ENCODE measurements at regions not wholly inside any gene's neighbourhood (a gene's known extent, or its start where the extent isn't known, plus 50 kb on each side); places are given as distances from the start of the nearest gene placed in this dataset.
A peak's percentile ranks its signal among the peaks of the same experiment; 100 is the strongest.

DNA sequence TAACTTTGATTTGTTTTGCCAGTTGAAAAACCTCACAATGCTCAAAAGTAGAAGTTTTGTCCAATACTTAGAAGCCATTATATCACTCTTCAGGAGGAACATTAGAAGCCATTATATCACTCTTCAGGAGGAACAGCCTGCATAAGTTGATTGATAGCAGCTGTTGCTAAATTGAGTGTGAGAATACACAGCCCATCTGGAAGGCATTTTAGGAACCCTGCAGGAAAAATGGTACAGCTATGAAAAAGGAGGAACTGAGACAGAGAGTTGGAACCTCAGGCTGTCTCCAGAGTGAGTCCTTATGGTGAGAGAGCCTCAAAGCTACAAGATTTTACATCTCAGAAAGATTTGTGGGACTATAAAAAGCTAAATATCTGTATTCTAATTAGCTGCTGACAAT lies 207.0 kb downstream of the MYRFL start:
- no peak for DNase-seq
- Histone ChIP-seq H3K27me3 (no peaks in the 10 kb centered on the region), H3K4me1 (no peaks in the 10 kb centered on the region), H3K9ac (ENCODE audit: low read depth in 2 of 2, low read length in 2 of 2) (no peak overlapping the region), H3K27ac (no peak overlapping the region), H3K4me3 (no peak overlapping the region), H3K9me3 (no peaks in the 10 kb centered on the region), H3K36me3 (no peaks in the 10 kb centered on the region)
- intact Hi-C loops (cut with DNase I): no loop called here
- TF ChIP-seq, protein P1, sequence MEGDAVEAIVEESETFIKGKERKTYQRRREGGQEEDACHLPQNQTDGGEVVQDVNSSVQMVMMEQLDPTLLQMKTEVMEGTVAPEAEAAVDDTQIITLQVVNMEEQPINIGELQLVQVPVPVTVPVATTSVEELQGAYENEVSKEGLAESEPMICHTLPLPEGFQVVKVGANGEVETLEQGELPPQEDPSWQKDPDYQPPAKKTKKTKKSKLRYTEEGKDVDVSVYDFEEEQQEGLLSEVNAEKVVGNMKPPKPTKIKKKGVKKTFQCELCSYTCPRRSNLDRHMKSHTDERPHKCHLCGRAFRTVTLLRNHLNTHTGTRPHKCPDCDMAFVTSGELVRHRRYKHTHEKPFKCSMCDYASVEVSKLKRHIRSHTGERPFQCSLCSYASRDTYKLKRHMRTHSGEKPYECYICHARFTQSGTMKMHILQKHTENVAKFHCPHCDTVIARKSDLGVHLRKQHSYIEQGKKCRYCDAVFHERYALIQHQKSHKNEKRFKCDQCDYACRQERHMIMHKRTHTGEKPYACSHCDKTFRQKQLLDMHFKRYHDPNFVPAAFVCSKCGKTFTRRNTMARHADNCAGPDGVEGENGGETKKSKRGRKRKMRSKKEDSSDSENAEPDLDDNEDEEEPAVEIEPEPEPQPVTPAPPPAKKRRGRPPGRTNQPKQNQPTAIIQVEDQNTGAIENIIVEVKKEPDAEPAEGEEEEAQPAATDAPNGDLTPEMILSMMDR (IDR thresholded peaks at IDR 0.05): no peak

DNA sequence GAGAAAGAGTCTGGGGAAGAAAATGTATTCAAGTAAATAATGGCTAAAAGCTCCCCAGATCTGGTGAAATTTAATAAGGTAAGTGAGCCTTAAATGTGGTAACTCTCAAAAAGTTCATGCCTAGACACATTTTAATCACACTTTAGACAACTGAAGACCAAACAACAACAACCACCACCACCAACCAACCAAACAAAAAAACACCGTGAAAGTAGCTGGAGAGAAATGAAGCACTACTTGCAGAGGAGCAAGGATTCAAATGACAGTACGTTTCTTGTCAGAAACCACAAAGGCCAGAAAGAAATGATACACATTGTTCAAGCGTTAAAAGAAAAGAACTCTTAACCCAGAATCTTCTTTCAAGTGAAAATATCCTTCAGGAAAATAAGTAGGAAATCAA lies 208.3 kb downstream of the MYRFL start:
- Histone ChIP-seq H3K36me3 (no peaks in the 10 kb centered on the region), H3K4me3 (no peak overlapping the region), H3K9me3 (no peaks in the 10 kb centered on the region), H3K4me1 (no peaks in the 10 kb centered on the region), H3K9ac (ENCODE audit: low read depth in 2 of 2, low read length in 2 of 2) (no peak overlapping the region), H3K27me3 (no peaks in the 10 kb centered on the region), H3K27ac (no peak overlapping the region)
- no peak for DNase-seq
- intact Hi-C loops (cut with DNase I): no loop called here
- TF ChIP-seq, protein P1 (IDR thresholded peaks at IDR 0.05): no peak

DNA sequence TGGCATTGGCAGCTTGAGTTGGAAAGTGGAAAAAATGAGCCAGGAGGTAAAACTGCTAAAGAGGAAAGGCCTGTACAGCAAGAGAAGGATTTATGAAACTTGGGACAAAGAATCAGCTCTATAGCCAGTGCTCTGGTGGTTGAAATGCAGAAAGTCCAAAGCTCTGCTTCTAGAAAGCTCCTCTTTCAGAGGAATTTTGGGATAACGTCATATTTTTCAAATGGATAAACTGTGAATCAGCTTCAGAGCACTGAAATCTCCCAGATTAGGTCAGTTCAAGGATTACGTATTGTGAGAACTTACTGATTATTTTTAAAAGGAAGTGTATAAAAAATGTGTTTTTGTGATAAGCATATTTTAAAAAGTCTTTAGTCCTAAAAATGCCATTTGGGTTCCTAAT lies 203.1 kb upstream of the CNOT2 start:
- H3K9ac ChIP-seq (ENCODE audit: low read depth in 2 of 2, low read length in 2 of 2): no peak overlapping the region
- no peaks in the 10 kb centered on the region for H3K9me3 ChIP-seq
- no peaks in the 10 kb centered on the region for H3K27me3 ChIP-seq
- peaks cover 9% of the 10 kb centered on the region for H3K4me1 ChIP-seq
- DNase-seq: no peak
- TF ChIP-seq, protein P1 (IDR thresholded peaks at IDR 0.05): no peak
- no peak overlapping the region for H3K27ac ChIP-seq
- no peaks in the 10 kb centered on the region for H3K36me3 ChIP-seq
- intact Hi-C loops (cut with DNase I): no loop called here
- no peak overlapping the region for H3K4me3 ChIP-seq

DNA sequence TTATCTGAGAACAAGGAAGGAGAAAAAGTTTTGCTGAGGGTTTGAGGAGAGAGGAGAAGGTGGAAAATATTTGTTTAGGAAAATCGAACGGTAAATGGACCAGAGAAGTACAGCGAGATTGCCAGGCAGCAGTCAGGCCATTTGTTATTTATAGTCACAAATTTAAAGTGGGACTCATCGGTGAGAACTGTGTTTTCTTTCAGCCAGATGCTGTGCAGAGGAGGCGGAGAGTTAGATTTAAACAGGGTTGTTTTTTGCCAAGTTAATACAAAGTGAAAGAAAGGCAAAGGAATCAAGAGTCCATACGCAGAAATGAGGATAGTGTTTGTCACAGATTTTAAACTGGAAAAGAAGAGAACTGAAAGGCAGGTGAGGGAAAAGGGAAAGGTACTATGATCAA lies 200.6 kb upstream of the CNOT2 start:
- no peak overlapping the region for H3K9ac ChIP-seq (ENCODE audit: low read depth in 2 of 2, low read length in 2 of 2)
- peaks cover 9% of the 10 kb centered on the region for H3K4me1 ChIP-seq
- H3K9me3 ChIP-seq: no peaks in the 10 kb centered on the region
- no peak overlapping the region for H3K27ac ChIP-seq
- no peaks in the 10 kb centered on the region for H3K36me3 ChIP-seq
- TF ChIP-seq, protein P1 (IDR thresholded peaks at IDR 0.05): no peak
- intact Hi-C loops (cut with DNase I): no loop called here
- H3K27me3 ChIP-seq: no peaks in the 10 kb centered on the region
- DNase-seq: no peak
- H3K4me3 ChIP-seq: no peak overlapping the region

DNA sequence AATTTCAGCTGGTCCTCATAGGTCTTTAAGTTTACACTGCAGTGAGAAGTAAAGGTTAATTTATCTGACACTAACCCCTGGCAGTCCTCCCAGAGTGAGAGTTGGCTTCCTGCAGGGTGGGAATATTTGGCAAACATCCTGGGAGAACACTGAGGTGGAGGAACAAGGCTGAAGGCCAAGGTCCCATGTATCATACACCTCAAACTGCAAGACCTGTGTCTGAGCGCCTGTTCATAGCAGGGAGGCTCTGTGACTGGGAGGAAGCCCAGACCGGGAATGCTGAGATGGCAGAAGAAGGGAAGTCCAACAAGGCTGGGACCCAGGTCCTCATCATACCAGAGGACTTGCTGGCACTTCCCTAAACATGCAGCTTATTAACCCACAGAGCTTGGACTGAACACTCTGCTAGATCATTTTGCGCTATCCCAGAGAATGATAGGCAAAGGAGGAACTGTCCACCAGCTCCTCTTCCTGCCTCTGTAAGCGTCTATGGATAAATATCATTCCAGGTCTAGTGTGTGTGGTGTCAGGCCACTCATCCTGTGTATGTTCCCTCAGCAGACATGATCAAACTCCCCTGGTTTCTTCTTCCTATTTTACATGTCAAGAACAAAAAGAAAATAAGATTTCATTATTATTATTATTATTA lies 199.6 kb upstream of the CNOT2 start:
- Histone ChIP-seq H3K4me1 (peaks cover 9% of the 10 kb centered on the region), H3K27ac (peak overlapping the region; percentile 30), H3K9ac (ENCODE audit: low read depth in 2 of 2, low read length in 2 of 2) (no peak overlapping the region), H3K9me3 (no peaks in the 10 kb centered on the region), H3K36me3 (no peaks in the 10 kb centered on the region), H3K27me3 (no peaks in the 10 kb centered on the region), H3K4me3 (no peak overlapping the region)
- TF ChIP-seq, protein P1 (IDR thresholded peaks at IDR 0.05): no peak
- peak; percentile 82 for DNase-seq
- intact Hi-C loops (cut with DNase I): no loop called here

Data from colonic mucosa (tissue), 4 donors.